NCI-H2196 (cell line): ENCODE measurements at regions not wholly inside any gene's neighbourhood (a gene's known extent, or its start where the extent isn't known, plus 50 kb on each side); places are given as distances from the start of the nearest gene placed in this dataset.
"Not testable (repeated sequence)": the region's sequence is repeated elsewhere in the genome, so short reads cannot be mapped to it uniquely, and the experiment has no call there.

Source experiments
- DNase-seq: peaks from one replicate; lab custom pipeline; 2025; ENCODE audit not compliant: unreplicated experiment; lab: John Stamatoyannopoulos, UW

- no peak for DNase-seq
Observed at GRCh38 chr12:28973491-28973890, 175.6 kb upstream of the FAR2 start.

GRCh38 chr12:28974166-28974565 is 174.9 kb upstream of the FAR2 start:
- DNase-seq: no peak

GRCh38 chr12:28974883-28975282 is 174.2 kb upstream of the FAR2 start:
- no peak for DNase-seq

DNA sequence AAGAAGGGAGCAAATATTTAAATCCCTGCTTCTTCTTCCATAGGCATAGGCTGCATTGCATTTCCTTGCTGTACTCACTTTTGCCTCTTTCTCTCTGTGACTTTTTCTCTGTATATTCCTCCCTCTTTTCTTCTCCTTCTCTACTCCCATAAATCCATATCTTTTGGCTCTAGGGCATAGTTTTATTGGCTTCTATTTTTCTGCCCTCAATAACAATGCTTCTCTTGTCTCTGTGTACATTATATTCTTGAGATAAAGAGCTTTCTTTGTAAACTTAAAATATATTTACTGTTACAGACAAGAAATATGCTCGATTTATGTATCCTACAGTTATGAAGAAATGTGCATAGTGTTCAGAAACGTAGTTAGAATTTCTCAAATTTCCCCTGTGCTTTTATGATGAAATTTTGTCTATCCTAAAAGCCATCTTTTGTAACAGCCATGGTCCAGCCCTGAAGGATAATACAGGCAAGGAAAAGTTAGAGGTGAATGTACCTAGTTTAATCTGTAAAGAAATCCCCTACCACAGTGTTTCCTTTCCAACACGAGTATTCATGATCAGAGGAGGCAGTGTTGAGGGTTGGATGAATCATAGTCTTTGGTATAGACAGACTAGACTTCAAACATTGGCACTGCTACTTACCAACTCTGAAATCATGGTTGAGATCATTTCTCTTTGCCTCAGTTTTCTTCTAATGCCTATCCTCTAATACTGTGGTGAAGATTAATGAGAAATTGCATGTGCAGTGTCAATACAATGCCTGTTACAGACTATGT is 173.3 kb upstream of the FAR2 start:
- DNase-seq: no peak

DNA sequence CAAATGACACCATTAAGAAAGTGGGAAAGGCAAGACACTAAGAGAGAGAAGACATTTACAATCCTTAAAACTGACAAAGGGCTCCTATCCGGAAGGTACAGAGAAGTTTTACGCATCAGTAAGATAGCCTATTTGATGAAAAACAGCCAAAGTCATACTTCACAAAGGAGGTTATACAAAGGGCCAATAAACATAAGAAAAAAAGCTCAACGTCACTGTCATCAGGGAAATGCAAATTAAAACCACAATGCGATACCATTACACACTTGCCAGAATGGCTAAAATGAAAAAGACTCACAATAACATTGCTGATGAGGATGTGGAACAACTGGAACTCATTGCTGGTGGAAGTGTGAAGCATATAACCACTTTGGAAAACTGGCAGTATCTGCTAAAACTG is 168.6 kb upstream of the FAR2 start:
- DNase-seq: no peak

GRCh38 chr12:28987538-28988324 is 161.3 kb upstream of the FAR2 start:
- DNase-seq: no peak

DNA sequence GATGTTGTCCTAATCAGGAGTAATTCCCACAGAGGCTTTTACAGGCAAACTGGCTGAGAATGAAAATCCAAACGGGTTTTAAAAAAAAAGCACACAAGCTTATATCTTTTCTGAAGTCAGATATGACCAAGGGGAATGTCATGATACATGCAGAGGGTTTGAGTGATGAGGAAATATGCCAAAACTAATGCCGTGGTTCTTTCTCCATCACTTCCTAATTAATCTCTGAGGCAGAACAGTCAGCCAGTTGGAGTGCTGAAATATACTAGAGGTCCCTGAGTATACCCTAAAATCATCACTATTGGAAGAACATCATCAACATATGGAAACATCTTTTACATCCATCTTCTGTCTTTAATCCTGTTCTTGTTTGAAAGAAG is 160.8 kb upstream of the FAR2 start:
- no peak for DNase-seq

- DNase-seq: no peak
Observed at GRCh38 chr12:28991626-28992025, 157.5 kb upstream of the FAR2 start.

GRCh38 chr12:28993720-28994119 is 155.4 kb upstream of the FAR2 start:
- DNase-seq: no peak

DNA sequence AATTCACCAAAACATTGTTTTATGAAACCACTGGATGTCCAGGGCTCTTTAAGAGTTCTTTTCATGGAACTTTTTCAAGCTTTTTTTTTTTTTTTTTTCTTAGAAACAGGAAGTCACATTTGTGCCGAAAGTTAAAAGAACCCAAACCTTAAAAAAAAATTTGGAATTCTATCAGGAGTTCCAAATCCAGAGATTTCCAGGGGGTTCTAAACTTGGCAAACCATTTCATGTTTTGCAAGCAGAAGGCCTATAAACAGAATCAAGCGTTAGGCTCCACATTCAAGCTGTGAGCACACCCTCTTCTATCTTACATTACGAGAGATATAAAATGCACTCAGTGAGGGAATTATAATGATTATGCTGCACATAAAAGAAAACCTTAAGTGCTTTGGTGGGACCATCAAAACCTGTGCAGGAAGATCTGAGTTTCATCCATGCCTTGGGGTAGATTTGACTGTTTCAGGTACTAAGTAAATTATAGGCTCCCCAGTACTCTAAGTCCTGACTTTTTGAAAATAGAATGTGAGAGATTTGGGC is 154.8 kb upstream of the FAR2 start:
- DNase-seq: no peak

GRCh38 chr12:28996688-28997087 is 152.4 kb upstream of the FAR2 start:
- DNase-seq: no peak

DNA sequence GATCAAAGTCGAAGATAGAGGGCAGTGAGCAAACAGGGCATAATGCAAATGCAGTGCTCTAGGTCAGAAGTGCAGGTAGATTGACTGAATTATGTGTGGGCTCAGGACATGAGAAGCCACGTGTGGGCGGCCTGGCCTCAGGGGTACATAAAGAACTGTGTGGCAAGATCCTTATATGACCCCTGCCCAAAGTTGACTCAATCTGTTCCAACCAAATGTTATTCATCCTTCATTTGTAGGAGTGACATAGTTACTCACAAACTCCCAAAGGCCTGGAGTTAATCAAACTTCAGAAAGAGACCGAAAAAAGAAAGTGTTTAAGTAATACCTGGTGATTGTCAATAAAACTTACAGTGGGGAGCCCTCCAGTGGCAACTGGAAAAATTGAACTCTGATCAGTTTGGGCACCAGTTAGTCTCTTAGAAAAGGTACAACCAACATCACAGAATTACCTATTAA is 150.4 kb upstream of the FAR2 start:
- DNase-seq: peak; percentile 38

DNA sequence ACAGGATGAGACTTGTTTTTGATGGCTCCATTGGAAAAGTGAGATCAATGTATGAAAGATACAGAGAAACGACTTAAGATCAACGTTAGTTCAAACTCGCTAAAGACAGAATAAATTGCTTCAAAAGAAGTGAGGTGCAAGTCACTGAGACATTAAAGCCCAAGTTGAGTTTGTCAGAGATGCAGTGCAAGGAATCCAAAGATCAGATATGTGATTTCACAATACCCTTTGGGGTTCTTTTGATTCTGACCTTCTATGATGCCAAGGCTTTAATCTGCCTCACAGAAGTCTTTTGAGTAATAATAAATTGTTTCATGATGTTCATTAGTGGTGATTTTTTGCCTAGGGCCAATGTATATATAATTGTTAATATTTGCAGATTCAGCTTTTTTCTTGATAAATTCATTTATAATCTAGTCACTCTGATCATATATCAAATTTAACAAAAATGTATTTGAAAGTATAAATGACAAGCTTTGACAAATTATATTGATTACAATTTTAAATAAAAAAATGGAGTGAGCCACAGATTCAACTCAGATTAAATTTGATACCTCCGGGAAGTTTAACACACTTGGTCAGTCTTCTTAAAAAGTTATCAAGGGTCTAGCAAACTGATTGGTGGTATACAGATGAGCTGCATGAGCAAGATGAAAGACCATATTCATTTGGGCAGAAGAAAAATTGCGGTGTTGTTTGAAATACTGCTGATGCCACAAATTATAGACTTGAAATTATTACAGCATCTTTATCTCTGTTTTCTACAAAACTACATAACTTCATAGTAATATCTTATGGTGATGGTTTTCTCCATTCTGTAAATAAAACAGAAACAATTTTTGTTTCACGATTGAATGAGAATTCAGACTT is 144.8 kb upstream of the FAR2 start:
- DNase-seq: no peak

DNA sequence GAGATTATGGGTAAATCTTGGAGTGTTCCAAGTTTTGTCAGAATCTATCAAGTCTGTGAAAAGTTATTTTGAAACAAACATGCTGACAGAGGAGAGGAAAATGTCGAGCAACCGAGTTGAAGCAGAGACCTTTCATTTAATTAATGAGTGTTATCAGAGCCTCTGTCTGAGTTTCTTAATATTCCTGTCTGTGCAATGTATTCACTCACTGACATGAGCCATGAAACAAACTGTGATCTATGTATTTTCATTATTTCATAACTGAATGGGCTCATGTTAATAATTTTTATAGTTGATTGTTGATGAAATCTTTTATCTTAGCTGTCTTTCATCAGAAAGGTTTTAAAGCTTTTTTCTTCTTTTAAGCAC is 144.2 kb upstream of the FAR2 start:
- no peak for DNase-seq

DNA sequence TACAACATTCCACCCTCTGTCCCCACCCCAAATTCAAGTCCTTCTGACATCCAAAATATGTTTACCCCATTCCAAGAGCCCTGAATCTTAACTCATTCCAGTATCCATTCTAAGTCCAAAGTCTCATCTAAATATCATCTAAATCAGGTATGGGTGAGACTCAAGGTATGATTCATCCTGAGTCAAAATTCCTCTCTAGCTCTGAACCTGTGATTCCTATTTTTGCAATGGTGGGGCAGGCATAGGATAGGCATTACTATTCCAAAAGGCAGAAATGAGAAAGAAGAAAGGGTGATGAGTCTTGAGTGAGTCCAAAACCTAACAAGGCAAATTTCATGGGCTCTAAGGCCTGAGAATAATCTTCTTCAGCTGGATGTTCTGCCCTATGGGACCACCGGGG is 140.3 kb upstream of the FAR2 start:
- DNase-seq: no peak

GRCh38 chr12:29012673-29013072 is 136.4 kb upstream of the FAR2 start:
- DNase-seq: no peak

- not testable (repeated sequence) for DNase-seq
Observed at GRCh38 chr12:29017532-29017931, 131.5 kb upstream of the FAR2 start.

GRCh38 chr12:29023436-29024076 is 125.5 kb upstream of the FAR2 start:
- no peak for DNase-seq

DNA sequence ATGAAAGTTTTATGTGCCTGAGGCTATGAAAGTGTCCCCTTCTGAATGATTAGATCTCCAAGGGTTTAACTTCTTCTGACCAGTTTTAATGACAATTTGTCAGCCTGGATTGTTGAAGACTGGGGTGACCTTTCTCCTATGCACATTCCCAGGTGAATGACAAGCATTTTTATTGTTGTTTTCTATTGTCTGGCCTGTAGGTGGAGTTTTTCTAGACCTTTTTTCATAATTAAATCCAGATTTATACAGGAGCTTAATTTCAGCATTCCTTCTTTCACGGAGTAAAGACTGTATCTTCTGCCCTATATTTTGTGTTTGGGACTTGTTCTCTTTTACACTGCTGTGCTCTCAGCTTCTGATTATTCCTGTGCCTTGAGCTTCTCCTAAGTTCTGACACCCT is 125.0 kb upstream of the FAR2 start:
- DNase-seq: no peak

DNA sequence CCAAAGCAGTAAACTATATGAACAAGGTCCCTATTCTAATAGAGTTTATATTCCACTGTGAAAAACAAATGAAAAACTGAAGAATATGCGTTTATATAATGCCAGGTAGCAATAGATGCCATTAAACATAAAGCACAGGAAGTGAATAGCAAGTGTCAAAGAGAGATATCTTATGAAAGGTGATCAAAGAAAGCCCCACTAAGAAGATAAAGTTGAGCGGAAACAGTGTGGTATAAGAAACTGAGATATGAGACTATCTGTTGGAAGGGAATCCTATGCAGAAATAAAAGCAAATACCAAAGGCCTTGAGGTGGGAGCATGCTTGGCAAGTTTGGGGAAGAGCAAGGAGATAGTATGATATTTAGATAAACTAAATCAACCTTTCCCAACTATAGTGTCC is 123.1 kb upstream of the FAR2 start:
- no peak for DNase-seq

- DNase-seq: no peak
Observed at GRCh38 chr12:29026419-29026818, 122.7 kb upstream of the FAR2 start.
